CD4-positive, alpha-beta T cell treated with Interferon gamma for 1 hour (primary cell): ENCODE measurements at regions not wholly inside any gene's neighbourhood (a gene's known extent, or its start where the extent isn't known, plus 50 kb on each side); places are given as distances from the start of the nearest gene placed in this dataset.

Experiments
- DNase-seq: peaks from one replicate; pipeline ENCODE4 v3.0.0-alpha.2; 2020

GRCh38 chr6:125668071-125668470 lies 81.4 kb upstream of the HEY2 start:
- DNase-seq, result no peak

- no peak for DNase-seq
Measured at GRCh38 chr6:125670568-125670967, 78.9 kb upstream of the HEY2 start.

- DNase-seq, result no peak
Measured at GRCh38 chr6:125671323-125671722, 78.1 kb upstream of the HEY2 start.

DNA sequence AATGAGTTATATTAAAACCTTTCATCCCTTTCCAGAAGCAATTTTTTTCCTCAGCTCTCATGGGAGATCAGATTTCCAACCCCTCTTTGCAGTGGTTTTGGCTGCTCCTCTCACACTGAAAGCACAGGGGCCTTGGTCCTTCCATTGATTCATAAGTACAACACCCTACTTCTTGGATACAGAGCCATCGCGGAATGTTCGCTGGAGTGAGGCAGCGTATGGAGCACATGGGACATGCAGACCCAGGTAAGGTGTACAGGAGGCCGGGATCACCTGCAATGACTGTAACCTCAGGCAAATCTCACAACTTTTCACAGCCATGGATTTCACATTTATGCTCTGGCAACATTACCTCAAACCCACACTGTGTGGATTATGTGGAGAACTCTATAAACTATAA lies 75.2 kb upstream of the HEY2 start:
- no peak for DNase-seq

DNA sequence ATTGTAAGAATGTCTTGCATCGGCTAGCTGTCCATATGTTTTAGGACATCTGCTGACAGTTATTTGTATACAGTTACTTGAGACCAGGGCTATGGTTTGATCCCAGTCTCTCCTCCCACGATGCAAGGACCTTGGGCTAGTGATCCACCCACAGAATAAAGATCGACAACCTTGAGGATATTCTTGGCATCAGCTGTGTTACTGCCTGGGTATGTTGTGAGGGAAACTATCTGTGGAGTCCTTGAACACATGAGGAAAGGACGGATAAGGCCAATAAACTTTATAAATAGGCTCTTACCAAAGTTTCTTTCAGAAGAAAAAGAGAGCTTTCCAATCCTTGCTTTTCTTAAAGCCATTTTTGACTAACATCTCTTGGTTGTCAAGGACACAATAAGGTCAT lies 70.8 kb upstream of the HEY2 start:
- DNase-seq, result no peak

DNA sequence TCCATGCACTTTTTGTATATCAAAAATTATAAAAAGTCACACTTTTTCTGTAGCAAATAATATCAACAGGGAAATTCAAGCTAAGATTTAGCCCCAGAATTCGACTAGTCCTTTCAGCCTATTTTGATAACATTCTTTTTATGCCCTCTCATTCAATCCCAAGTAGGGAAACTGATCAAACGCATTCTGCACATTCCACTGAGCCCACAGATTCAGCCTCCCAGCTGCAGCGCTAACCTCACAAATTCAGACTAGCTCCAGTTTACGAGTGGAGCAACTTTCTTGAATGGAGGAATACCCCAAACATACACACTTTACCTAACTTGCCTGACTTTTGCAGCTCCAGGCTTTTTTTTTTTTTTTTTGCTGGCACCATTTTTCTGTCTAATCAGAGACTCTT lies 70.3 kb upstream of the HEY2 start:
- DNase-seq, result no peak

- DNase-seq, result no peak
Measured at GRCh38 chr6:125679651-125680050, 69.8 kb upstream of the HEY2 start.

DNA sequence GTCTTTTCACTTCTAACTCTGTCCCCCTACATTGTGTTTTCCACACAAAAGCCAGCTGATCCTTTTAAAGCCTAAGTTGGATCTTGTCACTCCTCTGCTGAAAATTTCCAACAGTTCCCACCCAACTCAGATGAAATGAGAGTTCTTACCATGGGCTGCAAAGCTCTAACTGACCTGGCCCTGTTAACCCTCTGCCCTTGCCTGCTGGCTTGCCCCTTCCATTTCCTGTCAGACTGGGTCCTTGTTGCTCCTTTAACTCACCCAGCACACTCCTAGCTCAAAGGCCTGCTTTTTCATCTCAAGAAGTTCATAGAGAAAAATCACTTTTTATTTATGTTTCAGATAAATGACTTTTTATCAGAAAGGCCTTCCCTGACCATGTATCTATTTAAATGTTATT lies 66.5 kb upstream of the HEY2 start:
- DNase-seq, result no peak

DNA sequence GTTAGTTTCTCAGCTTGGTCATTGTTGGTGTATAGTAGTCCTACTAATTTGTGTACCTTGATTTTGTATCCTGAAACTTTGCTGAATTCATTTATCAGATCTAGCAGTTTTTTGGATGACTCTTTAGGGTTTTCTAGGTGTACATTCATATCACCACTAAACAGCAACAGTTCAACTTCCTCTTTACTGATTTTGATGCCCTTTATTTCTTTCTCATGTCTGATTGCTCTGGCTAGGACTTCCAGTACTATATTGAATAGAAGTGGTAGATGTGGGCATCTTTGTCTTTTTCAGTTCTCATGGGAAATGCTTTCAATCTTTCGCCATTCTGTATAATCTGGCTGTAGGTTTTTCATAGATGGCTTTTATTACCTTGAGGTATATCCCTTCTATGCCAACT lies 61.3 kb upstream of the HEY2 start:
- no peak for DNase-seq

- DNase-seq, result no peak
Measured at GRCh38 chr6:125693480-125693879, 56.0 kb upstream of the HEY2 start.

- DNase-seq, result no peak
Measured at GRCh38 chr6:125699591-125699990, 49.8 kb upstream of the HEY2 start.
